H9 (cell line): ENCODE measurements at regions not wholly inside any gene's neighbourhood (a gene's known extent, or its start where the extent isn't known, plus 50 kb on each side); places are given as distances from the start of the nearest gene placed in this dataset.

ENCODE experiments used
- DNase-seq: peaks from one replicate; pipeline ENCODE4 v3.0.0-alpha.2; 2017
- H2AFZ ChIP-seq: one replicate; pipeline ENCODE4 v1.6.1; 2013; ENCODE audit warnings: mild to moderate bottlenecking, low read length, control low read depth, moderate library complexity
- H2AK5ac ChIP-seq: 2 replicates; pipeline ENCODE4 v1.6.1; 2013; ENCODE audit warnings: low read length, control low read depth, mixed read lengths; ENCODE audit not compliant: insufficient read length
- H2BK120ac ChIP-seq: one replicate; pipeline ENCODE4 v1.6.1; 2013; ENCODE audit warnings: low read depth, mild to moderate bottlenecking, low read length, control low read depth, inconsistent platforms; ENCODE audit not compliant: poor library complexity, severe bottlenecking
- H2BK12ac ChIP-seq: 2 replicates; pipeline ENCODE4 v1.6.1; 2013; ENCODE audit warnings: low read length, control low read depth, mixed read lengths, low read depth; ENCODE audit not compliant: insufficient read length
- H2BK15ac ChIP-seq: 2 replicates; pipeline ENCODE4 v1.6.1; 2013; ENCODE audit warnings: low read depth, low read length, control low read depth
- H2BK20ac ChIP-seq: one replicate; pipeline ENCODE4 v1.6.1; 2013; ENCODE audit warnings: low read depth, mild to moderate bottlenecking, low read length, control low read depth, inconsistent platforms; ENCODE audit not compliant: poor library complexity, severe bottlenecking
- H2BK5ac ChIP-seq: 2 replicates; pipeline ENCODE4 v1.6.1; 2013; ENCODE audit warnings: low read length, control low read depth, mixed read lengths; ENCODE audit not compliant: insufficient read length
- H3K14ac ChIP-seq: 2 replicates; pipeline ENCODE4 v1.6.1; 2013; ENCODE audit warnings: low read length, control low read depth; ENCODE audit not compliant: insufficient read depth
- H3K18ac ChIP-seq: 2 replicates; pipeline ENCODE4 v1.6.1; 2013; ENCODE audit warnings: low read depth, mild to moderate bottlenecking, mixed read lengths, low read length, control low read depth; ENCODE audit not compliant: insufficient read length
- H3K23ac ChIP-seq: 2 replicates; pipeline ENCODE4 v1.6.1; 2013; ENCODE audit warnings: low read length, control low read depth, mixed read lengths, low read depth; ENCODE audit not compliant: insufficient read length
- H3K23me2 ChIP-seq: 2 replicates; pipeline ENCODE4 v1.6.1; 2013; ENCODE audit warnings: low read depth, mild to moderate bottlenecking, mixed read lengths, low read length, control low read depth; ENCODE audit not compliant: insufficient read length, poor library complexity, severe bottlenecking
- H3K27ac ChIP-seq: 2 replicates; pipeline ENCODE4 v1.5.1; 2013; ENCODE audit warnings: low read length, control low read depth, mixed read lengths, low read depth; ENCODE audit not compliant: insufficient read length
- H3K27me3 ChIP-seq: 2 replicates; pipeline ENCODE4 v1.6.1; 2013; ENCODE audit warnings: low read length, control low read depth, inconsistent platforms; ENCODE audit not compliant: insufficient read depth
- H3K4ac ChIP-seq: 2 replicates; pipeline ENCODE4 v1.6.1; 2013; ENCODE audit warnings: low read depth, mild to moderate bottlenecking, control low read depth, inconsistent platforms, low read length, moderate library complexity
- H3K4me1 ChIP-seq: 2 replicates; pipeline ENCODE4 v1.6.1; 2013; ENCODE audit warnings: low read length, control low read depth, inconsistent platforms; ENCODE audit not compliant: insufficient read depth
- H3K4me2 ChIP-seq: 2 replicates; pipeline ENCODE4 v1.6.1; 2013; ENCODE audit warnings: low read length, control low read depth, mixed read lengths; ENCODE audit not compliant: insufficient read length, insufficient read depth
- H3K56ac ChIP-seq: 2 replicates; pipeline ENCODE4 v1.6.1; 2013; ENCODE audit warnings: low read depth, mild to moderate bottlenecking, mixed read lengths, low read length, control low read depth; ENCODE audit not compliant: insufficient read length
- H3K79me1 ChIP-seq: 2 replicates; pipeline ENCODE4 v1.6.1; 2013; ENCODE audit warnings: low read depth, mild to moderate bottlenecking, moderate library complexity, low read length, control low read depth, inconsistent platforms; ENCODE audit not compliant: insufficient read depth, poor library complexity, severe bottlenecking
- H3K79me2 ChIP-seq: 2 replicates; pipeline ENCODE4 v1.6.1; 2013; ENCODE audit warnings: low read length, control low read depth, inconsistent platforms; ENCODE audit not compliant: insufficient read depth
- H3K9ac ChIP-seq: 2 replicates; pipeline ENCODE4 v1.6.1; 2013; ENCODE audit warnings: low read length, control low read depth, mixed read lengths; ENCODE audit not compliant: insufficient read length; ENCODE audit errors: extremely low read depth
- H3K9me3 ChIP-seq: one replicate; pipeline ENCODE4 v1.6.1; 2013; ENCODE audit warnings: low read depth, low read length, inconsistent platforms; ENCODE audit not compliant: control insufficient read depth
- H3T11ph ChIP-seq: one replicate; pipeline ENCODE4 v1.6.1; 2013; ENCODE audit warnings: mild to moderate bottlenecking, low read length, control low read depth, inconsistent platforms
- H4K20me1 ChIP-seq: one replicate; pipeline ENCODE4 v1.6.1; 2013; ENCODE audit not compliant: control insufficient read depth, insufficient read length, insufficient read depth
- H4K5ac ChIP-seq: 2 replicates; pipeline ENCODE4 v1.6.1; 2013; ENCODE audit warnings: low read depth, mild to moderate bottlenecking, mixed read lengths, low read length, control low read depth; ENCODE audit not compliant: insufficient read length
- H4K8ac ChIP-seq: replicated peaks from 2 replicates; pipeline ENCODE4 v1.6.1; 2013; ENCODE audit warnings: low read length, control low read depth, mixed read lengths, low read depth; ENCODE audit not compliant: insufficient read length
- H4K91ac ChIP-seq: 2 replicates; pipeline ENCODE4 v1.6.1; 2013; ENCODE audit warnings: low read depth, mild to moderate bottlenecking, moderate library complexity, mixed read lengths, low read length, control low read depth; ENCODE audit not compliant: insufficient read length
- H3K27ac Mint-ChIP-seq, 3 experiments: 2 replicates in 2 of 3; 3 replicates in 1 of 3; pipeline ENCODE4 v1.8.0; 2020 to 2021; ENCODE audit warnings: mixed read lengths in 3 of 3, mild to moderate bottlenecking in 1 of 3, moderate library complexity in 1 of 3
- H3K27me3 Mint-ChIP-seq: 2 replicates; pipeline ENCODE4 v1.8.0; 2021; ENCODE audit warnings: low read depth, mild to moderate bottlenecking, moderate library complexity, mixed read lengths
- H3K36me3 Mint-ChIP-seq, 3 experiments: 2 replicates in 2 of 3; 3 replicates in 1 of 3; pipeline ENCODE4 v1.8.0; 2020 to 2021; ENCODE audit warnings: low read depth in 3 of 3, mixed read lengths in 3 of 3; ENCODE audit not compliant: insufficient read depth in 1 of 3
- H3K4me1 Mint-ChIP-seq, 2 experiments: 2 replicates each; pipeline ENCODE4 v1.8.0; 2020; ENCODE audit warnings: mixed read lengths in 2 of 2
- H3K4me3 Mint-ChIP-seq, 2 experiments: 2 replicates in 1 of 2; 3 replicates in 1 of 2; pipeline ENCODE4 v1.8.0; 2020 to 2021; ENCODE audit warnings: mild to moderate bottlenecking in 2 of 2, mixed read lengths in 2 of 2, moderate library complexity in 1 of 2
- H3K9me3 Mint-ChIP-seq, 2 experiments: 2 replicates in 1 of 2; 3 replicates in 1 of 2; pipeline ENCODE4 v1.8.0; 2020; ENCODE audit warnings: mild to moderate bottlenecking in 2 of 2, mixed read lengths in 2 of 2, moderate library complexity in 1 of 2
- WGBS: extraction: QIAGEN DNeasy Blood & Tissue Kit; methylation state at CpG from one replicate; pipeline ENCODE4 v1.1.7; 2013; ENCODE audit warnings: missing lambda C conversion rate, low lambda C conversion rate, mixed read lengths; ENCODE audit not compliant: insufficient read length; ENCODE audit errors: extremely low coverage; 5-methylcytosine and 5-hydroxymethylcytosine counted together
- TF ChIP-seq, protein P1 (sequence below): fragments of 200-600 bp; sonication (generic); conservative IDR thresholded peaks from 3 replicates; pipeline ENCODE4 v1.8.0; 2021; ENCODE audit warnings: antibody characterized with exemption, mild to moderate bottlenecking

DNA sequence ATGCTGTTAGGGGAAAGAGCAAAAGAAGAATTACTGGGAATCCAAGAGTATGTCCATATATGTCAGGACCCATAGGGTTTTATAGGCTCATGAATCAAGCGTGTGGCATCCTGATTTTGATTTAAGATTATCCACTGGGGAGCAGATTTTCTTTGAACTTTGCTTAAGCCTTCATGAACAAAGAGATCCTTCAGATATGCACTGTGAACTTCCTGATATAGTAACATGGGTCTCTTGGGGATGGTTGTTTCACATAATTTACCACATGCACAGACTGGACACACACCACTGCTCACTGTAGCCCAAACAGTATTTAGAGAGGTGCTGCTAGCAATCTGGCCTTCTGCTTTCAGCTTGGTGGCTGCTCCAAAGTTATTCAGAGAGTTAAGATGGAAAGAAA, 200.9 kb upstream of the ZPLD1 start:
- Histone ChIP-seq H3K79me2 (no peaks in the 10 kb centered on the region), H3K4me2 (no peak overlapping the region), H3K4ac (no peak overlapping the region), H3K56ac (no peak overlapping the region), H3K14ac (no peak overlapping the region), H4K91ac (no peak overlapping the region), H3K27me3 (no peaks in the 10 kb centered on the region), H3K4me1 (no peaks in the 10 kb centered on the region; the same call in 1 of the 2 replicates), H3K18ac (no peak overlapping the region), H2BK15ac (no peak overlapping the region), H2AFZ (no peak overlapping the region), H2AK5ac (no peak overlapping the region), H3K23ac (no peak overlapping the region), H3K23me2 (no peaks in the 10 kb centered on the region), H2BK5ac (no peak overlapping the region), H4K20me1 (no peaks in the 10 kb centered on the region), H2BK20ac (no peak overlapping the region), H3K9me3 (no peaks in the 10 kb centered on the region), H4K5ac (no peak overlapping the region), H3K79me1 (no peaks in the 10 kb centered on the region), H4K8ac (no peak overlapping the region), H2BK12ac (no peak overlapping the region), H2BK120ac (no peak overlapping the region), H3K9ac (no peak overlapping the region), H3T11ph (no peak overlapping the region), H3K27ac (no peak overlapping the region)
- no CpG with 5 or more reads among the region's 1 CpG for WGBS
- TF ChIP-seq, protein P1, sequence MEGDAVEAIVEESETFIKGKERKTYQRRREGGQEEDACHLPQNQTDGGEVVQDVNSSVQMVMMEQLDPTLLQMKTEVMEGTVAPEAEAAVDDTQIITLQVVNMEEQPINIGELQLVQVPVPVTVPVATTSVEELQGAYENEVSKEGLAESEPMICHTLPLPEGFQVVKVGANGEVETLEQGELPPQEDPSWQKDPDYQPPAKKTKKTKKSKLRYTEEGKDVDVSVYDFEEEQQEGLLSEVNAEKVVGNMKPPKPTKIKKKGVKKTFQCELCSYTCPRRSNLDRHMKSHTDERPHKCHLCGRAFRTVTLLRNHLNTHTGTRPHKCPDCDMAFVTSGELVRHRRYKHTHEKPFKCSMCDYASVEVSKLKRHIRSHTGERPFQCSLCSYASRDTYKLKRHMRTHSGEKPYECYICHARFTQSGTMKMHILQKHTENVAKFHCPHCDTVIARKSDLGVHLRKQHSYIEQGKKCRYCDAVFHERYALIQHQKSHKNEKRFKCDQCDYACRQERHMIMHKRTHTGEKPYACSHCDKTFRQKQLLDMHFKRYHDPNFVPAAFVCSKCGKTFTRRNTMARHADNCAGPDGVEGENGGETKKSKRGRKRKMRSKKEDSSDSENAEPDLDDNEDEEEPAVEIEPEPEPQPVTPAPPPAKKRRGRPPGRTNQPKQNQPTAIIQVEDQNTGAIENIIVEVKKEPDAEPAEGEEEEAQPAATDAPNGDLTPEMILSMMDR, result no peak
- Mint-ChIP-seq H3K27ac (no peak overlapping the region; a peak in 1 of 7 replicates), H3K9me3 (no peaks in the 10 kb centered on the region), H3K36me3 (no peaks in the 10 kb centered on the region), H3K27me3 (no peaks in the 10 kb centered on the region), H3K4me1 (peaks cover 13 to 18% of the 10 kb centered on the region in 2 experiments), H3K4me3 (no peak overlapping the region)
- DNase-seq, result no peak
